Muscle layer of duodenum (tissue), 2 donors: ENCODE measurements at regions not wholly inside any gene's neighbourhood (a gene's known extent, or its start where the extent isn't known, plus 50 kb on each side); places are given as distances from the start of the nearest gene placed in this dataset.
"Not testable (repeated sequence)": the region's sequence is repeated elsewhere in the genome, so short reads cannot be mapped to it uniquely, and the experiment has no call there.

Source experiments
- H3K27ac ChIP-seq: one replicate; pipeline ENCODE4 v1.7.0; 2013; ENCODE audit warnings: mild to moderate bottlenecking, low read length
- H3K27me3 ChIP-seq: one replicate; pipeline ENCODE4 v1.7.0; 2013; ENCODE audit warnings: low read depth, mild to moderate bottlenecking, control low read depth, low read length
- H3K36me3 ChIP-seq, 2 donors: one replicate each; pipeline ENCODE4 v1.7.0; 2013; ENCODE audit warnings: low read length in 2 of 2, control low read depth in 1 of 2, mild to moderate bottlenecking in 1 of 2; ENCODE audit not compliant: insufficient read depth in 2 of 2, control insufficient read depth in 1 of 2
- H3K4me1 ChIP-seq, 2 donors: one replicate each; pipeline ENCODE4 v1.7.0; 2013; ENCODE audit warnings: low read length in 2 of 2, mild to moderate bottlenecking in 2 of 2, control low read depth in 1 of 2, moderate library complexity in 1 of 2; ENCODE audit not compliant: insufficient read depth in 2 of 2, control insufficient read depth in 1 of 2
- H3K4me3 ChIP-seq, 2 donors: one replicate each; pipeline ENCODE4 v1.7.0; 2013; ENCODE audit warnings: low read length in 2 of 2, low read depth in 1 of 2, mild to moderate bottlenecking in 1 of 2
- H3K9me3 ChIP-seq, 2 donors: one replicate each; pipeline ENCODE4 v1.7.0; 2013; ENCODE audit warnings: low read length in 2 of 2, control low read depth in 1 of 2, mild to moderate bottlenecking in 1 of 2; ENCODE audit not compliant: control insufficient read depth in 1 of 2
- donor health status: healthy.

DNA sequence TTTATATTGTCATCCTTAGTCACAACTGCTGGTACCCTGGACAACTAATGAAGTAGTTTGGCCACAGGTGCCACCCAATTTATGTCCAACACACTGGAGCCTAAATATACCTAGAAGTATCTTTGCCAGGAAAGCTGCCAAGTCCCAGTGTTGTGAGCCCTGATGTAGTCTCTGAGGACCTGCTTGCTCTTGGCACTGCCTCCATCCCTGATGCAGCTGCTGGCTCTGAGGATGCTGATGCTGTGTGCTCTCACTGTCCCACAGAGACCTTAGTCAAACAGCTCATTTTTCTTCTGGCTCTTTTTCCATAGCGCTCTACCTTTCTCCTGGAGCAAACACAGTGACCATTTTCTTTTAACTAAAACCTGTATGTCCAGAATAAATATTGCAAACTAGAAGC, 1535.4 kb upstream of the ADGRL3 start:
- Histone ChIP-seq H3K27me3 (no peaks in the 10 kb centered on the region), H3K4me1 (no peaks in the 10 kb centered on the region), H3K36me3 (no peaks in the 10 kb centered on the region), H3K27ac (no peak overlapping the region), H3K4me3 (no peak overlapping the region), H3K9me3 (no peaks in the 10 kb centered on the region)

DNA sequence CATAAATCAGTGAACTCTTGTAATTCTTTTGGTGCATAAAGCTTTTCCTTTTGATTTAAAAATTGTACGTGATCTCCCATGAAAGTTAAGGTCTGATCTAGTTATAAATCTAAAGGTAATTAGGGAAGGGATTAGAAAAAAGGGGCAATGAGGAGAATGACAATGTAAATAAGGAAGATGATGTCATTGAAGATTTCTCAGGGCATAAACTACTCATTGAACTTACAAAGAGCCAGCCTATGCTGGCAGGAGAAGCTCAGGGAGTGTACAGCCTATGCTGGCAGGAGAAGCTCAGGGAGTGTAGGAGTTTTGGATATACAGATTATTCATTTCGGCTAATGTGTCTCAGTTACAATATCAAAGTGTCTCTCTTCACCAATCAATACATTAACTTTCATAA, 1533.5 kb upstream of the ADGRL3 start:
- H3K27me3 ChIP-seq: no peaks in the 10 kb centered on the region
- no peaks in the 10 kb centered on the region for H3K4me1 ChIP-seq
- no peak overlapping the region for H3K4me3 ChIP-seq
- no peak overlapping the region for H3K27ac ChIP-seq
- H3K36me3 ChIP-seq: no peaks in the 10 kb centered on the region
- H3K9me3 ChIP-seq: no peaks in the 10 kb centered on the region

DNA sequence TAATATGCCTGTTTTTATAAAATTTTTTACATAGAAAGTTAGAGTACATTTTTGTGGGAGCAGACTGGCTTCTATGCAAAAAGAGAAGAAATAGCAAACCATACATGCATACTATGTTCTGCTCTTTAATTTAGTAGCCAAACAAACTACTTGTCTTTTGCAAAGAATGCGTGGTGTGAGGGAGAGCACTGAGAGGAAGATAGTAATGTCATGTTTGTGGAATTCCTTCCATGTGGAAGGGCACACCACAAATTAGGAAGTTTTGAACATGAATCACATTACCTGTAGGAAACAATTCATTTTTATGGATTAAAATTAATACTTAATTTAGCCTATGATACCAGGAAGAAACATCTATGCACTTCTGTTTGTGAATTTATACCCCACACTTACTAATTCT, 1529.1 kb upstream of the ADGRL3 start:
- Histone ChIP-seq H3K4me3 (no peak overlapping the region), H3K27me3 (no peaks in the 10 kb centered on the region), H3K27ac (no peak overlapping the region)

DNA sequence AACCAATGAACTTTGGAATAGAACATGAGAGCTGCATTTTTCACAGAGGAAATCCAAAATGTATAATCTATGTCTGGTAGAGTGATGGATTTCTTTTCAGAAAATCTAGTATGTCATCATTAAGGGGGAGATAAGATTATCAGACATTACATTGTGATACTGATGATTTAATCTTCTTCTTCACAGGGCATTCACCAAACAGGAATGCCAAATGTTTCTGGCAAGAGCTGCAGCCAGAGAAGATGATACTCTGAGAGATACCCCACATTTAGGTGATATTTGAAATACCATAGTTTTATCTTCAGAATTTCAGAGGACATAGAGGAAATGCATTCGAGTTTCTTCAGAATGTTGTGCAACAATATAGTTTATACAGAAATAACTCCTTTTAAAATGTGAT, 1523.7 kb upstream of the ADGRL3 start:
- H3K9me3 ChIP-seq: no peaks in the 10 kb centered on the region
- no peaks in the 10 kb centered on the region for H3K36me3 ChIP-seq
- no peaks in the 10 kb centered on the region for H3K4me1 ChIP-seq
- no peaks in the 10 kb centered on the region for H3K27me3 ChIP-seq
- no peak overlapping the region for H3K4me3 ChIP-seq
- no peak overlapping the region for H3K27ac ChIP-seq

More for the DNA sequence above, 1529.1 kb upstream of the ADGRL3 start:
- Histone ChIP-seq H3K4me1 (no peaks in the 10 kb centered on the region), H3K9me3 (no peaks in the 10 kb centered on the region), H3K36me3 (no peaks in the 10 kb centered on the region)

DNA sequence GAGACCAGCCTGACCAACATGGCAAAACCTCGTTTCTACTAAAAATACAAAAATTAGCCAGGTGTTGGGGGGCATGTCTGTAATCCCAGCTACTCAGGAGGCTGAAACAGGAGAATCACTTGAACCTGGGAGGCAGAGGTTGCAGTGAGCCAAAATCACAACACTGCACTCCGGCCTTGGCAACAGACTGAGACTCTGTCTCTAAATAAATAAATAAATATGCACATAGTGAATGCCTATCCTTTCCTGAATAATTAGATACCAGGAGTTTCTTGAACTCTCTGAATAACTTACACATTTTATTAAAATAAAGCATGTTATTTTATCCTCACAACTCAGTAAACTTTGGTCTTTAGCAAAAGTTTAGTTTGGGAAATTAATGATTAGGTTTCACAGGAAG, 1523.1 kb upstream of the ADGRL3 start:
- H3K9me3 ChIP-seq, H3K4me3 ChIP-seq, H3K4me1 ChIP-seq, H3K27ac ChIP-seq, H3K27me3 ChIP-seq, H3K36me3 ChIP-seq: not testable (repeated sequence)

DNA sequence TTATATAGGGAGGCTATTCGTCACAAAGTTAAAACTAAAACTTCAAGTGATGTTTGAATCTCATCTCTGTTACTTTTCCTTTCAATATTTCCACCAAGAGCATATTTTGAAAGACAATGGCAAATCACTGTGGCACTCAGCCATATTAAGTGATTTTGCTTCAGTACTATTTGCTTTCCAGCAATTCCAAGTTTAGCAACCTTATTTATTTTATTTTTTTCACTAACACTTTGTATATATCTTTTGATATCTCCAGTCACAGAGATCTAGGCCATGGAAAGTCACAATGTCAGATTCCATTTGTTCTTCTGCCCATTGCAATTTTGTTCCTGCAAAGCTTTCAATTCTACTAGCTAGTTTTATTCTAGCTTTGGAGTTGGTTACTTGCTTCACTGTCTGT, 1514.5 kb upstream of the ADGRL3 start:
- no peak overlapping the region for H3K4me3 ChIP-seq
- no peaks in the 10 kb centered on the region for H3K27me3 ChIP-seq
- H3K4me1 ChIP-seq: no peaks in the 10 kb centered on the region
- no peak overlapping the region for H3K27ac ChIP-seq
- no peaks in the 10 kb centered on the region for H3K9me3 ChIP-seq
- no peaks in the 10 kb centered on the region for H3K36me3 ChIP-seq

DNA sequence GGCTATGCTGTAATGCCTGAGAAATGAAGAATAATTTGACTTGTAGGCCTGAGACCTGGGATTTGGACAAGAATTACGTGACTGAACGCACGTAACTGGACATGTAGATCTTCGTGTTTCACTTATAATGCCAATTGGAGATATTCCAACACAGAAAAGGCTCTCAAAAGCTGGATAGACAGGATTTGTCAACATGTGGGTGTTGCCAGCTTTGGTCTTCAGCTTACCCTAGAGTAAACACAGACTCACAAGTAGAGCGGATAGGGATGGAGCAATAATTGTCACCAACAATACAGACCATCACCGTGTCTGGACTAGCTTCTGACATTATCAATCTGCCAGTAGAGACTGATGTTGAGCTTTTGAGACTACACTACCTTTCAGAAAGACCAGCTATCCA, 1511.0 kb upstream of the ADGRL3 start:
- Histone ChIP-seq H3K4me1 (no peaks in the 10 kb centered on the region), H3K27me3 (no peaks in the 10 kb centered on the region), H3K27ac (no peak overlapping the region), H3K4me3 (no peak overlapping the region), H3K9me3 (no peaks in the 10 kb centered on the region), H3K36me3 (no peaks in the 10 kb centered on the region)

DNA sequence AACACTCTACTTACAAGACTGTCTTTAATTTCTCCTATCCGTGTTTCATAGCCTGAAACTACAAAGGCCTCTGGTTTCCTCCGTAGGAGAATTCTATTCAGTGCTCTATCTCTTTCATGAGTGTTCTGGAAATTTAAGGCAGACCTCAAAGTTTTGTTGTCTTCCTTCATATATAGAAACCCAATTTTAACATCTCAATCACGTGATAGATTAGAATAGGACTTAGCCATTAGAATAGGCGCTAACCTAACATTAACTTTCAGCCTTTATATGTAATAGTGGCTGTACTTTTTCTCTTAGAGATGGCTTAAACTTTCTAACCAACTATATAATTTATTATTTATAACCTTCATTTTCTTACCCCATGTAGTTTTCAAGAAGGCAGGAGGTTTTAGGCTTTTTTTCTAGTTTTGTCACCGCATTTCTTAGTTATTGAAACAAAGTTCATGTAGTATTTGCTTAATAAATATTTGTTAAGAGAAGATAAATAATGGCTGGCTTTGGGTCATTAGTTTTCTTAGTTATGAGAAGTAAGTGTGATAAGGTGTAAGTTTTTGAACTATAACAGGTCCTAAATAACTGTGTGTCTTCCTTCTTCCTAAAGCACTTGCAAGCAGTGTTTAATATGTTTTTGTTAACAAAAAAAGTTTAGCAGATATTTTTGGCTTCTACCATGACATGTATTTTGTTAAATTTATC, 1504.6 kb upstream of the ADGRL3 start:
- H3K36me3 ChIP-seq: no peaks in the 10 kb centered on the region
- H3K27me3 ChIP-seq: no peaks in the 10 kb centered on the region
- no peak overlapping the region for H3K27ac ChIP-seq
- no peaks in the 10 kb centered on the region for H3K4me1 ChIP-seq
- no peak overlapping the region for H3K4me3 ChIP-seq
- H3K9me3 ChIP-seq: no peaks in the 10 kb centered on the region

DNA sequence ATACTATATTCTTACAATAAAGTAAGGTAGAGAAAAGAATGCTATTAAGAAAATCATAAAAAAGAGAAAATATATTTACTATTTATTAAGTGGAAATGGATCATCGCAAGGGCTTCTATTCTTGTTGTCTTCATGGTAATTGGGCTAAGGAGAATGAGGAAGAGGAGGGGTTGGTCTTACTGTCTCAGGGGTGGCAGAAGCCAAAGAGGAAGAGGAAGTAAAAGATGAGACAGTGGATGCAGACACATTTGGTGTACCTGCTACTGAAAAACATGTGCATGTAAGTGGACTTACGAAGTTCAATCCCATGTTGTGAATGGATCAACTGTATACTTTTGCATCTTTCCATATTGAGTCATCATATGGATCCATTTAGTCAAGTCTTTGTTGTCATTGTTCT, 1502.1 kb upstream of the ADGRL3 start:
- no peaks in the 10 kb centered on the region for H3K36me3 ChIP-seq
- no peaks in the 10 kb centered on the region for H3K27me3 ChIP-seq
- H3K27ac ChIP-seq: no peak overlapping the region
- H3K4me3 ChIP-seq: no peak overlapping the region
- no peaks in the 10 kb centered on the region for H3K4me1 ChIP-seq
- no peaks in the 10 kb centered on the region for H3K9me3 ChIP-seq

DNA sequence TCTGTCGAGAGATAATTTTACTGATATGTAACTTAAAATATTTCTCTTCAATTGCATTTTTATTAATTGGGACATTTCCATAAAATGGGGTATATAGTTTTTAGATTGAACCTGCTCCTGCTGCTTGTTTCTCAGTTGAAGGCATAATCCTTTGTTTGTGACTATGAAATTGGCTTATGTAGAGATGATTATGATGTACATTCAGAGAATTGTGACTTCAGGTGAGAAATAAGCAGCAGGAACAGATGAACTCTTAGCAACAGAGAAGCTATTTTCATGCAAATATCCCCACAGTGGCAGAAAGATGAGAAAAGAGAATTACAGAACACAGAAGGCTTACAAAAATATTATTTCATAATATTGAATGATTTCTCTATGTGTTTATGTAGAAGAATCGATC, 1499.5 kb upstream of the ADGRL3 start:
- H3K9me3 ChIP-seq: no peaks in the 10 kb centered on the region
- no peaks in the 10 kb centered on the region for H3K27me3 ChIP-seq
- no peak overlapping the region for H3K4me3 ChIP-seq
- H3K36me3 ChIP-seq: no peaks in the 10 kb centered on the region
- no peak overlapping the region for H3K27ac ChIP-seq
- no peaks in the 10 kb centered on the region for H3K4me1 ChIP-seq

DNA sequence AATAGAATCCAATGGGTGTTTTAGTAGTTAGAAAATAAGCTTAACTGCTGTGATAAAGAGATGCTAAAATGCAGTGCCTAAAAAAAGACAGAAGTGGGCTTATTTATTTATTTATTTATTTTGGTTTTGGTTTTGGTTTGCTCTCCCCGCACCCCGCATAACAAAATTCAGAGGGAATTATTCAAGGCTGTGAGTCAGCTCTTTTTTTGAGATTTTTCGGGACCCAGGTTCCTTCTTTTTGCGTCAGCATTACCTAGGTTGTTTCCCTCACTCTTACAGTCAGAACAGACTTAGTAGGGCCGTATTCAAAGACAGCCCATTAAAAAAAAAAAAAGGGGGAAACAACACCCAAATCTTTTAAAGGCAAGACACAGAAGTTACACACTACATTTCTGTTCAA, 1495.5 kb upstream of the ADGRL3 start:
- Histone ChIP-seq H3K36me3 (no peaks in the 10 kb centered on the region), H3K27ac (no peak overlapping the region), H3K4me1 (no peaks in the 10 kb centered on the region), H3K9me3 (no peaks in the 10 kb centered on the region), H3K4me3 (no peak overlapping the region), H3K27me3 (no peaks in the 10 kb centered on the region)

DNA sequence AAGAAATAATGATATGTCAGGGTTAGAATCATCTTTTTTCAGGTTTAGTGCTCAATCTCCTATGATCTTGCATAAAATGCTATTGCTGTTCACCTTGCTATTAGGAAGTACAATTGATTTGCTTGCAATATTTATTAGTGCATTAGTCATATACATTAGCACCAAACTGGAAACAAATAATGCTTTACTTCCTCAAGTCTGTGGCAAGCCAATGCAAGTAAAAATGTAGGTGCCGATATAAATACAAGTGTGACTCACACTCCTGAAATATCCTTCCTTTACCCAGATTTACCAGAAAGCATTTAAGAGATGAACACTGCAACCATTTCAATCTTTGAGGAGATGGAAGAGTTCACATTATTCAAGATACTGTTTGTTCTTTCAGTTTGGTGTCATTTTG, 1487.7 kb upstream of the ADGRL3 start:
- Histone ChIP-seq H3K27me3 (no peaks in the 10 kb centered on the region), H3K36me3 (no peaks in the 10 kb centered on the region), H3K27ac (no peak overlapping the region), H3K9me3 (no peaks in the 10 kb centered on the region), H3K4me3 (no peak overlapping the region), H3K4me1 (no peaks in the 10 kb centered on the region)
